HG03064 (cell line): ENCODE measurements at regions not wholly inside any gene's neighbourhood (a gene's known extent, or its start where the extent isn't known, plus 50 kb on each side); places are given as distances from the start of the nearest gene placed in this dataset.

ENCODE experiments used
- ATAC-seq: cut with Tn5 transposase; IDR thresholded peaks from one replicate; pipeline ENCODE4 v1.9.1; 2021; ENCODE audit warnings: low read depth; ENCODE audit not compliant: unreplicated experiment

DNA sequence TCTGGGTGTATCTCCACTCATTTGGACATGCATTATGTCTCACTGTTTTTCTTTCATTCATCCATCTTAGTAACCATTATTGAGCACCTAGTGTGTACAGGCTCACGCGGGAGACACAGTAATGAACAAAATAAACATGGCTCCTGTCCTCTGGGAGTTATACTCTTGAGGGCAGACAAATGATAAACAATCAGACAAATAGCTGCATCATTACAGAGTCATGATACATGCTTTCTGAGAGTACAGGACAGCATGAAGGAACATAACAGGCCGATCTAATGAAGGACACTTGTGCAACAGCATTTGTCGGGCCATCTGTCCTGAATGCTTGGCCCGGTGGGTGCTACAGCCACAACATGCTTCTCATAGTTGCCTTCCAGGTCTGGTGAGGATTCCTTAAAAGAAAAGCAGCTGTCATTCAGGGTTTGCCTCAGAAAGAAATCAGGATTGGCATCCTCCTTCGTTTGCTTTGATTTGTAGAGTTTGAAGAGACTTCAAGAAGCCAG is 77.2 kb upstream of the EGLN3 start:
- no peak for ATAC-seq

- no peak for ATAC-seq
Observed at GRCh38 chr14:34027130-34027989, 76.5 kb upstream of the EGLN3 start.

DNA sequence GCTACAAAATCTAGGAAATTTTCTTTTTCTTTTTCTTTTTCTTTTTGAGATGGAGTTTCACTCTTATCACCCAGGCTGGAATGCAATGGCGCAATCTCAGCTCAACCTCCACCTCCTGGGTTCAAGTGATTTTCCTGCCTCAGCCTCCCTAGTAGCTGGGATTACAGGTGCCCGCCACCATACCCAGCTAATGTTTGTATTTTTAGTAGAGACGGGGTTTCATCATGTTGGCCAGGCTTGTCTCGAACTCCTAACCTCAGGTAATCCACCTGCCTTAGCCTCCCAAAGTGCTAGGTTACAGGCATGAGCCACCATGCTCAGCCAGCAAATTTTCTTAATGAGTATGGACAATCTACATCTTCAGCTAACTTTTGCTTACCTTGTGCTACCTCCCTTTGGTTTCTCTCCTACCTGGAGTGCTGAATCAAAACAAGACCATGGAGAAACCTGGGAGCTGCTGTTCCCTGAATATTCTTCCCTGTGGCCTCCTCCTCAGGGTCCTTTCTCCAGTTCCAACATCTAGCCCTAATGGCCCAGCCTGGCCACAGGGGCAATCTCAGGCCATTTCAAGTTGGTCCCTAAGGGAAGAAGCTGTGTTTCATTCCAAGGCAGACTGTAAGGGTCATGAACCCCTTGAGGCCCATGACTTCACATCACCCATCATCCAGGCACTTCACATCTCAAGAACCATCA is 74.6 kb upstream of the EGLN3 start:
- ATAC-seq: no peak

DNA sequence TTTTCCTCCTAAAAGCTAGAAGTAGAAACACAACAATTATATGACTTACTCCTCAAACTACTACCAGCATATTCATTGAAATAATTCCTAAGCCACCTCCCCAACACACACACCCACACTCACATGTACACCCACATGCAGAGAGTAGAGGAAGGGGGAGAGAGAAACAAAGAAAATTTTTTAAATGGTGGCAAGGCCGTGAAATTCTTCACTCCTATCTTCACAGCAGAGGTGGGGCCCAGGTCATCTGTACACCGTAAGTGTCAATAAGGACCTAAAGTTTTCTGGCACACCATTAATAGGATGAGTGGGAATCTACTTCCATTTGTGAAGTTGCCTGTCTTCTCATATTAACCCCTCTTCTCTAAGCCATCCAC is 73.9 kb upstream of the EGLN3 start:
- no peak for ATAC-seq

DNA sequence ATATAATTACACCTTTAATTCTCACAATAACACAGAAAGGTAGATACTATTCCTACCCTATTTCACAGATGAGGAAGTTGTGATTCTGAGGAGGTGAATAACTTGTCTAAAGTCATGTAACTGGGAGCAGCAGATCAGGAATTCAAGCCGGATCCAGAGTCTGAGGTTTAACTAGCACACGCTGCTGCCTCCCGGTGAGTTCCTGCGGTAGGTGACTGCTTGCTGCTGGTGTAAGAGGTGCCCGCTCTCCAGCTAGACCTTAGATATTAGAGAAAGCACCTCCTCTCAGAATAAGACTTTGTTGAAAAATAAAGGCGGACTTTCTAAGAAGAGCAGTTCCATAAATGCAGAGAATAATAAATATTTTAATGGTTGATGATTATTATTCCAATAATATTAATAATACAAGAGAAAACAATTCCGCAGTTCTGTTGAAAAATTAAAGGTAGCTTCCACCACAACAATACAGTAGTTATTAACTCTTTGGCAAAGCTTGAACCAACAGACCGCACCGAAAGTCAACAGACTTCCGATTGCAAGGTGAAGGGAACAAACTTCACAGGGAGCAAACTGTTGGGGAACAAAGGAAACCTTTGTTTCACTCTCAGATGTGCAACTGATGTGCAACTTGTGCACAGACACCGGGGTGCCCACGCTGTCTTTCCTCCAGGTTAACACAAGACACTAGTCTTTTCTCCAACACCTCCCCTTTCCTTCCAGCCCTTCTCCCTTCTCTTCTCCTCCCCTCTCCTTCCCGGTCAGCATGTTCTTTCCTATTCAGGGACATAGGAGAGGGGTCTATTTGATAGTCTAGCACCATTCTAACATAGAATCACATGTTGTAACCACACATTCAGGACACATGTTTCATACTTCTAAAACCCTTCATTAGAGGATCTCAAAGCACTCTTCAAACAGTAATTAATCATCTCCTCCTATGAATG is 73.2 kb upstream of the EGLN3 start:
- no peak for ATAC-seq

DNA sequence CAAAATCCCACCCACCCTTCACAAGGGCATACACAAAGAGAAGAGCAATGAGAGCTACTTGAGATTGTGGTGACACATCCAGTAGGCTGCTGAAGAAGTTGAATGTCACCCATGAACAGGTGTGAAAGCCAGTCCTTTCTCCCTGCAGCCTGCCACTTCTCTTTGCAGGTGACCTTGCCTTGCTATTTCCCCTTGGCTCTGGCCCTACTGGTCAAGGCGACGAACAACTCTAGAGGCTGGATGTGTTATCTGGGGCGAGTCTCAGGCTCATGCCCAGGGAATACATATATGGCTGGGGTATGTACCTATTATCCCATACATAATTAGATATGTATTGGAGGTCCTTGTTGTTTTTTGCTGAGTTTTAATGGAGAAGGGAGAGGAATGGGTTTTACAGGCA is 70.2 kb upstream of the EGLN3 start:
- no peak for ATAC-seq

DNA sequence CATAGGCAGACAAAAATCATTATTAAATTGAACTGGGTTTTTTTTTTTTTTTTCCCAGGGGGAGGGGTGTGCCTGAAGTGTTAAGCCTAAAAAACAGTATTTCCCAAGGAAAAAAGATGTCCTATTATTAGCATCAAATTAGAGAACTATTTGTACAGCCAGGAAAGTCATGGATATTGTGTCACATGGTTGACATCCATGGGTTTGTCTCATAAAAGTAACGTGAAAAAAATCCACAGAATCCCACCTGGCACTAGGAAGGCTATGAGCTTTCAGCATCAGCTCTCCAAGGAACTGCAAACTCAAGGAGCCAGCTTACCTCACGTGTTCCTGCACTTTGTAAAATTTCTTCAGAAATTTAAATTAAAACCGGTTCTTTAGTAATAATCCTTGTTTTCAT is 69.1 kb upstream of the EGLN3 start:
- no peak for ATAC-seq

DNA sequence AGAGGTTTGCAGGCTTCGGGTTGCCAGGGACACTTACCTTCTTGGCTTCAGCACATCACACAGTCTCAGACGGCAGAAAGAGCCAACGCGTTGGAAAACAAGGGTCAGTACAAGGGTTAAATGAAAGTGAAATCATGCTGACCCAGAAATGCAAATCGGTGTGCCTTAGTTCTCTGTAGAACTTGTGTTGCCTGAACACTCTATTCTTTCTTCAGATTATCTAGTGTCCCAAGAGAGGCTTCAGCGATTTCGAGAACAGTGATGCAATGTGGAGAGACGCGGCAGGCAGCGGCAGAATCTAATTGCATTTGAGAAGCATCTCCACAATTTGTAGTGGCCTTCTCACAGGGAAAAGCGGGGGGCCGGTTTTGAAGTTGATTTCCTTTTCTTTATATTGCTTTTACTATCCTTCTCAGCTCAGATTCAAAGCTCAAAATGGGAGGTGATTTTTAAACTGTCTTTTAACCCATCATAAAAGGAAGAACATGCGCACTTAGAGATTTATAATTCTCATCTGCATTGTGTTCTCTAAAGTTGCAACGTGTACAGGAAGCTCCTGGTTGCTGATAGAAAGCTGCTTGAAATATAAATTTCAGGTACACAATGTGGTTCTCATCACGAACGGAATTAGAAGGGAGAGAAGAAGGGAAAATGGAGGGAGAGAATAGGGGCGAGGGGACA is 67.8 kb upstream of the EGLN3 start:
- no peak for ATAC-seq

- no peak for ATAC-seq
Observed at GRCh38 chr14:34018125-34018524, 67.3 kb upstream of the EGLN3 start.

DNA sequence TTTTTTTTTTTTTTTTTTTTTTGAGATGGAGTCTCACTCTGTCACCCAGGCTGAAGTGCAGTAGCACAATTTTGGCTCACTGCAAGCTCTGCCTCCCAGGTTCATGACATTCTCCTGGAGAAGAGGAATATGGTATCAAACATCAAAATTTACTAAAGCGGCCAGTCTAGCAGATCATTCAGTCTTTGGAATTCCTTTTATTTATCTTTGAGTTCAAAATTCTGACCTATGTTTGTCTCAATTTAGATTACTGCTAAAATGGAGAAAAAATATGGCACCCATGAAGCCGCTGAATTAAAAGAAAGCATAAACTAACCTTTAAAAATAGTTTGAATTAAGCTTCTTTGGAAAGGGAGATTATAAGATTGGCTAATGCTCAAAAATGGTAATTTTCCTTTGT is 64.5 kb upstream of the EGLN3 start:
- no peak for ATAC-seq

GRCh38 chr14:34014936-34015335 is 64.1 kb upstream of the EGLN3 start:
- ATAC-seq: no peak

DNA sequence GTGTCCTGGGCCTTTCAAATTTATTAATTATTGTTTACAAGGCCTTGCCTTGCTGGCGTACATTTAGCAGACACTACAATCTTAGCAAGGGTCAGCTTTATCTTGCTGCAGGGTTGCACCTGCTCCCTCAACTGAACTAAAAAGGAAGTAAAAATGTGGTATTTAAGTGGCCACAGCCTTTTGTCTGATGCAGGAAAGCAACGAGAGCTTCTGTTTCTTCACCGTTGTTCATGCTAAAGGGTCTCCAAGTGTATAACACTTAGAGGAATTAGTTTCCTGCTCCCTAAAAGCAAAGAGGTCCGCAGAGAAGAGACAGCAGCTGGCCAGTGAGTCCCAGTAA is 62.8 kb upstream of the EGLN3 start:
- ATAC-seq: no peak

- ATAC-seq: no peak
Observed at GRCh38 chr14:34012978-34013720, 62.3 kb upstream of the EGLN3 start.

DNA sequence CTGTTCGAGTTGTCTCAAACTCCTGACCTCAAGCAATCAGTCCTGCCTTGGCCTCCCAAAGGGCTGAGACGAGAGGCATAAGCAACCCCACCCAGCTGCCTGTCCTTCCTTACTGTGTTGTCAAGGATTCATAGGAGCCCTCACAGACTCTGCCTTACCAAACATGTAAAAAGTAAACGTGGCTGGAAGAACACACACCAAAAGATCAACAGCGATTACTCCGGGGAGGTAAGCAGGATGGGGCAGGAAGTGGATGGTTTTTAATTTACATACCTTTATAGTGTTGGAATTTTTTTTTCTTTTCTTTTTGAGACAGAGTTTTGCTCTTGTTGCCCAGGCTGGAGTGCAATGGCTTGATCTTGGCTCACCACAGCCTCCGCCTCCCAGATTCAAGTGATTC is 61.5 kb upstream of the EGLN3 start:
- ATAC-seq: no peak

GRCh38 chr14:34009956-34010355 is 59.1 kb upstream of the EGLN3 start:
- ATAC-seq: no peak

- ATAC-seq: no peak
Observed at GRCh38 chr14:34007902-34008301, 57.0 kb upstream of the EGLN3 start.

- ATAC-seq: no peak
Observed at GRCh38 chr14:34005901-34006300, 55.0 kb upstream of the EGLN3 start.

DNA sequence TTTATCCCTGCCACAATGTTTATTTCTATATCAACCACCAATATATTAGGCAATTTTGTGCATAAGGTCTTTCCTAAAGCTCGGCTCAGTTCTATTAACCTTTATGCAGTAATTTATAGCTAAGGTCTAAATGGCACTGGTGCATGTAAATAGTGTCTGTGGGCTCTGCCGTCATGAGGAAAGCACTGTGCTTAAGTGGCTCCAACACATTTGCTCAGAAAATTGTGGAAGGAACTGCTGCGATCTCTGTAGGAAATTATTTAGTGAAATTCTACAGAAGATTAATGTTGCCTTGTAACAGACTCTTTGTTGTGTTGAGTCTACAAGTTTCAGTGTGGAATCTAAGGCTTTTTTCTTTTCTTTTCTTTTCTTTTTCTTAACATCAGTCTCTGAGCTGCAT is 54.0 kb upstream of the EGLN3 start:
- ATAC-seq: no peak

DNA sequence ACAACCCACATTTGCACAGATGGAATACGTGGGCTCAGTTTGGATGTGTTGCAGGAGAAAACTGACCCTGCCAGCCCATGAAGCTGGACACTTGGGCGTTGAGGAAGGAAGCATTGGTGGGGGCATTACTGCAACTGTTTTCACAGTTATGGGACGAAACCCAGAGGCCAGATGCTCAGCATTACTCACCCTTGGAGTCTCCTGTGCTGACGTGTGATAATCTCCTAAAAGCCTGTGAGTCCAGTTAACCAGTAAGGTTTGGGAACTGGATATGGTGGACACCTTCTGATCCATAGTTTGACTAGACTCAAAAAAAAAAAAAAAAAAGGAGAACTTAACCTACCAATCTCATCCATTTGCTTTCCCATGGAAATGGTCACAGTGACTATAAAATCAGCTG is 52.8 kb upstream of the EGLN3 start:
- ATAC-seq: no peak
